HG03342 (cell line): ENCODE measurements at regions not wholly inside any gene's neighbourhood (a gene's known extent, or its start where the extent isn't known, plus 50 kb on each side); places are given as distances from the start of the nearest gene placed in this dataset.

Source experiments
- ATAC-seq: cut with Tn5 transposase; IDR thresholded peaks from one replicate; pipeline ENCODE4 v1.9.1; 2021; ENCODE audit warnings: mild to moderate bottlenecking, moderate library complexity; ENCODE audit not compliant: unreplicated experiment

DNA sequence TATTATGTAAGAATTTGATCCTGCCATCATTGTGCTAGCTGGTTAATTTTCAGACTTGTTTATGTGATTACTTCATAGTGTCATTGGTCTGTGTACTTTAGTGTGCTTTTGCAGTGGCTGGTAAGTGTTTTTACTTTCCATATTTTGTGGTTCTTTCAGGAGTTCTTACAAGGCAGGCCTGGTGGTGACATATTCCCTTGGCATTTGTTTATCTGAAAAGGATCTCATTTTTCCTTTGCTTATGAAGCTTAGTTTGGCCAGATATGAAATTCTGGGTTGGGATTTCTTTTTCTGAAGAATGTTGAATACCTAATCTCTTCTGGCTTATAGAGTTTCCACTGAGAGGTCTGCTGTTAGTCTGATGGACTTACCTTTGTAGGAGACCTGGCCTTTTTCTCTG, 72.8 kb upstream of the MC4R start:
- ATAC-seq = no peak

DNA sequence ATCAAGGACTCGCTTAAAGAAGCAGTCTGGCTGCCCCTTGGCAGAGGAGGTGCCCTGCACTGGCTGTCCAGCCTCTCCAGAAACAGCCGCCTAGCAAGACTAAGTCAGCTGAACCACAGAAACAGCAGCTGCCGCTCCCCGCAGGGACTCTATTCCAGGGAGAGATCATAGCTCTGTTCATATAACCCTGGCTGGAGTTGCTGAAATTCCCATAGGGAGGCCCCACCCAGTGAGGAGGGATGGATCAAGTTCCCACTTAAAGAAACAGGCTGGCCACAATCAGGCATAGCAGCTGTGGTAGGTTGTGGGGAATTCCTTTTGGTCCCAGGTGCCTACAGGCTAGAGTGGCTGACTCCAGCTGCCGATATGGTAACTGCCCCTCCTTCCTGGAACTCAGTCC, 74.2 kb upstream of the MC4R start:
- no peak for ATAC-seq

DNA sequence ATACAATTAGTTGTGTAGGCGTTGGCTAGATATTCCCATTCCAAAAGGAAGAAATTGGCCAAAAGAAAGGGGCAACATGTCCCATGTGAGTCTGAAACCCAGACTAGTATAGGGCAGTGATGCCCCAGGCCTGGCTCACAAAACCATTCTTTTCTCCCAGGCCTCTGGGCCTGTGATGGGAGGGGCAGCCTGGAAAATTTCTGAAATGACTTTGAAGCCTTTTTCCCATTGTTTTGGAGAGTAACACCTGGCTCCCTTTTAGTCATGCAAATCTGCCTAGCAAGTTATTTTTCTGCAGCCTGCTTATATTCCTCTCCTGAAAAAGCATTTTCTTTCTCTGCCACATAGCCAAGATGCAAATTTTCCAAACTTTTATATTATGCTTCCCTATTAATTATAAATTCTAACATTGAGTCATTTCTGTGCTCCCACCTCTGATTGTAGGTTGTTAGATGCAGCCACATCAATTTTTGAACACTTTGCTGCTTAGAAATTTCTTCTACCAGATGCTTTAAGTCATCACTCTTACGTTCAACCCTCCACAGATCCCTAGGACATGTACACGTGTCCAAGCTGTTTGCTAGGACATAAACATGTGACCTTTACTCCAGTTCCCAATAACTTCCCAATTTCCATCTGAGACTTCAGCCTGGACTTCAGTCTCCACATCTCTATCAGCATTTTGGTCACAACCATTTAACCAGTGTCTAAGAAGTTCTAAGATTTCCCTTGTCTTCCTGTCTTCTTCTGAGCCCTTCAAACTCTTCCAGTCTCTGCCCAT, 76.1 kb upstream of the MC4R start:
- ATAC-seq = no peak

DNA sequence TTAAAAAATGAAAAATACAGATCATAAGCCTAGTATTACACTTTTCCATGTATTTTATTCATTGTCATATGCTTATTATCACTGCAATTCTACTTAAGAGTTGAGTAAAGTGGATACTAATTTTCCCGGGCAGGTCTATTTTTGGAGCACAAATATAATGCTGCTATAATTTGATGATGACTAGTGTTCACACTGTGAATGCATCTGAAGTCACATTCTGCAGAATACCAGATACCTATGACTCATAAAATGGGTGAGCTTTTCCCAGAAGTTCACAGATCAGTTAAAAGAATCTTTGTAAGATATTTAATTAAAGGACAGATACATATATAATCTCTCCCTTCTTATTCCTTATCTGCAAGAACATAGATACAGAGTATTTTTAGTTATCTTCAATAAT, 79.8 kb upstream of the MC4R start:
- no peak for ATAC-seq

DNA sequence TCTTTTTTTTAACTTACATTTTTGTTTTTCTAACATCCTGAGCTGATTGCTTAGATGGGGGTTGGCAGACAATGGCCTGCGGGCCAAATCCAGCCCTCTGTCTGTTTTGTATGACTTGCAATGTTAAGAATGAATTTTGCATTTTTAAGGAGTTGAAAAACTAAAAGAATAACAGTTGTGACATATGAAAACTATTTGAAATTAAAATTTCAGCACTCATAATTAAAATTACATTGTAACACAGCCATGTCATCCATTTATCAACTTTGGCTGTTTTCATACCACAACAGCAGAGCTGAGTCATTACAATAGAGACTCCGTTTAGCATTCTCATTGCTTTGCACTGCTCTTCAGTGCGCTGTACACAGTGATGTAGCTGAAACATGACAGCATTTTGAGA, 94.1 kb upstream of the MC4R start:
- no peak for ATAC-seq

DNA sequence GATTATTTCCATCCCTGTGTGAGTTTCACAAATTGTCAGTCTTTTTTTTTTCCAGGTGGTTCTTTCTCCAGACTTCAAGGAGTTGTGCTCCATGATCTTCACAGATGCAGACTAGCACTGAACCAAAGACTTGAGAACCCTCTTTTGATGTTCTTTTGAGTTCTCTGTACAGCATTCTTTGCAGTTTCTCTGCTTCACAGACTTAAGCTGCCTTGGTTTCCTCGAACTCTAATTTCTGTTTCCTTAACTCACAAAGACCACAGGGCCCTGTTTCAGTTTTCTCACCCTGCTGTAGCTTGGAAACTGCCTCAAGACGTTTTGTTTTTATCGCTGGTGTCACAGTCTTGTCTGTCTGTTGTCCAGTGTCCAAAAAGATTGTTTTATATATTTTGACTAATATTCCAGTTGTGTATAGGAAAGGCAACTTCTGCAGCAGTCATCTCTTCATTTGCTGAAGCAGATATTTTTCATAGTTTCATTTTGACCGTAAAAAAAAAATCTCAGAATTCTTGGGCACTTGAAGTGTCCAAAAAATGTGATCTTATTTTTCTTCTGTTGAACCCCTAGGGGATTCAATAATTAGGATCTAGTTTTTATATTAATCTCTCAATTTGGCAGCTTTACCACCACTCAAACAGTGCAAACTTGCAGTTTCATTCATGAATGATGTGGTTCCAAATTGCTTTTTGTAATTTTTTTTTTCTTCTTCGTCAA, 97.0 kb upstream of the MC4R start:
- no peak for ATAC-seq

DNA sequence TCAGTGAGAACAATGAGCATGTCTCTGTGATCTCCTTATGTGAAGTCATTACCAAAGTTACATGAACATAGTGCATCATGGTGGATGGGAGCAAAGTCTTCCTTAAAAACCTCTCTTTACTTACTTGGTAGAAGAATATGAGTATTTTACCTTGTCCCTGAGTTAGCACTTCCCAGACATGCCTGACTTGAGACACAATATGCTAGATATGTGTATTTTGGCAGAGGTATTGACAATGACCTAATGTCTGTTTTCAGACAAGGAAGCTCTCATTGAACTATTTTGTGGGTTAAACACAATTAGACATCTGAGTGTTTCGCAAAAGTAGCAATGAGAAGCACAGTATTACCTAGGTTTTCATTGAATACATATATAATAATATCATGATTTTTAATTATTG, 99.1 kb upstream of the MC4R start:
- no peak for ATAC-seq

DNA sequence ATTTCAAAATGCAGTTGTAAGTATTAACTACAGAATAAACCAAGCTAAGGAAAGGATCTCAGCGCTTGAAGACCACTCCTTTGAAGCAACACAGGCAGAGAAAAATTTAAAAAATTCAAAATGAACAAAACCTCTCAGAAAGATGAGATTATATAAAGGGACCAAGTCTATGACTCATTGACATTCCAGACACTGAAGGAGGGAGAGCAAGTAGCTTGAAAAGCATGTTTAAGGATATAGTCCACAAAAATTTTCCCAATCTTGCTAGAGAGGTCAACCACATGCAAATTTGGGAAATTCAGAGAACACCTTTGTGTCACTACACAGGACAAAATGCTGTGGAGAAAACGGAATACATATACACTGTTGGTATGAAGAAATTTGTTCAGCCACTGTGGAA, 112.6 kb upstream of the MC4R start:
- no peak for ATAC-seq

DNA sequence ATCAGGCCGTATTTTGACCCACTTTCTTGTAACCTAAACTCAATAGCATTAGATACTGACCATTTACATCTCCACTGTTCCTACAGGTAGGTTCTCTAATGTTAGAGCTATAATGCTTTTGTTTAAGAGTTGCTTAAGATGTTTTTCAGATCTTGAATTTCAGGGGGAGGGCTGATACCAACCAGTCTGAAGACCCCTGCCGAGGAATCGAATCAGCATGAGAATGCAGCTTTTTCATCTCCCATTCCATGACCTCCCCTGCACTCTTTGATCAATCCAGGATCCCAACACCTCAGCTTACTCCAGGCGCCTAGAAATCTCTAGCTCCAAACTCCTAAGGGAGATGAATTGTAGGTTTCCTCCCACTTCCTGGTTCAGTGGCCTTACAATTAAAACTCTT, 120.5 kb upstream of the MC4R start:
- ATAC-seq = no peak

DNA sequence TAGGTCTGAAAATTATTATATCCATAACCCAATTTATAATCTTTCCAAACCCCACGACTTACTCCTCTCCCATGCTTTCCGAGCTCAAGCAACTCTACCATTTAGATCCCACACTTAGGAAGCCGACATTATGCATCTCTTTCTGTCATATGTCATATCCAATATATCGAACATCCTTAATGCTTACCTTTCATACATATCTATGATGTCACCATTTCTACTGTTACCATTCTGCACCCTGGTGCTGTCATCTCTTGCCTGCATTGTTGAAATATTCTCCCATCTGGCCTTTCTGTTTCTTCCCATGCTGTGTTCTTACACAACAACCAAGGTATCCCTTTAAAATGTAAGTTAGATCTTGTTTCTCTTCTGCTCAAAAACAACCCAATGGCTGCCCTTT, 127.1 kb upstream of the MC4R start:
- no peak for ATAC-seq

DNA sequence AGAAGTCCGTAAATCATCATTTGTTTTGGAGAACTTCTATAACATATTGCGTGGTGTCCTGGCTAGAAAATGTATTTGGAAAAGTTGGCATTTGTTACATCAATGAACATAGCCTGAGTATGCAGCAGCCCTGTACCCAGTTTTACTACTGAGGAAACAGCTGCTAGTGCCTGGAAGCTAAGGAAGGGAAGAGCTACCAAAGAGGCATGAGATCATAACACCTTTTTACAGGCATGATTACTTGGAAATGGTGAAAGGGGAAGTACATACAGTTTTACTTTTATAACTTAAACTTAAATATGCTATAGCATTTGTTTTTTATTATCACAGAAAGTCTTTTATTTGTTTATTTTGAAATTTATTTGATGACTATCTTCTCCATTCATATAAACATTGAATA, 128.4 kb upstream of the MC4R start:
- no peak for ATAC-seq

DNA sequence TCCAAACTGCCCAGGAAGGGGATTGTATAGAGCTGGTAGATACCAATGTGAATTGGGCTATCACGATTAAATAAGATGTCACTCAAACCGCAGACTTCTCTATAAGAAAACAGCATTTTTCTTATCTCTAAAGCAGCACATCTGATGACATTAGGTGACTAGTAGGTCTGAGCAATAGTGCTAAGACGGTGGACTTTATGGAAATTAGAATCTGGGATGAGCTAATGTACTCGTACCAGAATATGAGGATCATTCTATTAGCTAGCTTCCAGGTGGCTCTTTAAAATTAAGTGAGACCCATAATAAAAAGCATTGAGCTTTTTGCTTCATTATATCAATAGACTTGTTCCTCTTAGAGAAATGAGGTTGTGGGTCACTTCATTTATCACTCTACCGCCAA, 130.0 kb upstream of the MC4R start:
- no peak for ATAC-seq

DNA sequence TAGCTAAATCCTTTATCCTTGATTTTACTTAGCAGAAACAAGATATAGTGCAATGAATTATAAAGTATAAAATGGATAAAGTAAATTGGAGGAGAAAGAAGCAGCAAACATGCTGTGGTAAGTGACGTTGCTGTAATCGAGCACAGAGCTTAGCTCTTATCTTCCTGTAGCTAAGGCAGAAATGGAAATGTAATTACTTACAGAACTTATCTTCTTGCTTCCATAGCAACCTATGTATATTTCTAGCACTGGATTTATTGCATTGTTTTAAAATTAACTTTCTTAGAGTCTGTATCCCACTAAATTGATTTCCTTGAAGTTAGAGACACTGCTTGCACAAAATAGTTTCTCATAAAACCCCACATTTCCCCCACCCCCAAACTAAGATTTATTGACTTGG, 130.6 kb upstream of the MC4R start:
- no peak for ATAC-seq

DNA sequence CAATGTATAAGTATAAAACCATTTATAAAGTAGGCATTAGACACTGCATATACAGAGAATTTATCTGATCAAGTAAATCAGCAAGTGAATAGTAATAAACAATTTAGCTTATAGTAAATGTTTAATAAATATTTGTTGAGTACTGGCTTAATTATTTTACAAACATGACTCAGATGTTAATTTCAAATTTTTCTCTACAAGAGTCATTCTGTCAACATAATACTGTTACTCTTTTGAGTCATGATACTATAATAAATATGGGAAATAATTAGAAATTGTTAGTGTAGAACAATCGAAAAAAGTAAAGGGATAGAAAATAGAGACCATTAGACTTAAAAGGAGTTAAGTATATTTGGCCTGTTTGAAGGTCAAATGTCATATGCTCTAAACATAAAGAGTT, 133.6 kb upstream of the MC4R start:
- no peak for ATAC-seq

DNA sequence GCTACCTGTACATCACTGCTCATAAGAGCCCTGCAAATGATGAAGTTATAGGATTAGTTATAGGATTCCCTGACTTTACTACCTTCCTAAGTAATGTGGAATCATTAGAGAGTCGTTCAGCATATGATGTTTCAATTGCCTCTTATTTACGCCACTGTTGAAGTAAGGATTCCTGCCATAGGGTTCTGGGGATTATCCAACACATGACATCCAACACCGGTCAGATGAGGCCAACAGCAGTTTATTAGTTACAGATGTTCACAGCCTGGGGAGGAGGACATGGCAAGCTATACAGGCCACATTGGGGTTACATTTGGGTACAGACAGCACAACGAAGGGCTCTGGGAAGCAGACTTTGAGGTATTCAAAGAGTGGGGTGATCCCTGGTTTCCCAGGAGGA, 134.1 kb upstream of the MC4R start:
- no peak for ATAC-seq

DNA sequence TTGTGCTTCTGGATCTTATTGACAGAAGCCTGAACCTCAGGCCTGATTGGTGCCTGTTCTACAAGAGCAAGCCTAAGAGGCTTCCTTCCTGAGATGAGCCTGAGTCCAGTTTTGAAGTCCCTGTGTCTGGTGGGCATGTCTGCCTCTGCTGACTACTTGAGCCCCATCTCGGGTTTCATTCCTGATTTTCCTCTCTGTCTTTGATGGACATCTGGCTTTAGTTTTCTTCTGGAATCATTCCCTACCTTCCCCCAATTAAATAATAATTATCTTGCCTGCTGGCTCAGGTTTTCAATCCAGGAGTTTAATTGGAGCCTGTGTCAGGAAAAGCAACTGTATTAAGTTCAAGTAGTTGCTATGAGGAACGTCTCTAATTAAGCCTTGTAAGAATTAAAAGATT, 135.5 kb upstream of the MC4R start:
- ATAC-seq = no peak

DNA sequence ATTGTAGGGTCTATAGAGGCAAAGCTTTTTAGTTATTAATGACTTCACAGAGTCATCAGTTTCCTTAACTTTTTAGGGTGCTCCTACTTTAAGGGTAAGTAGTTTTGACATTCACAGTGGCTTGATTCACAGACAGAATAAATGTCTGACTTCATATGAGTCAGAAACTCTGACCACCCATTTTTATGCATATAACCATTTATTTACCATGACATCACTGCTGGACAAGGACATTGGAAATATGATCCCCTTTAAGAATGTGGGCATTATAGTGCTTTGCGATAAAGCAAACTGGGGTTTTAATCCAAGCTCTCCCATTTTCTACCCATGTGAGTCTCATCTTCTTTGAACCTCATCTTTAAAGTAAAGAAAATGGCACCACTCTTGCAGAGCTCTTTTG, 162.0 kb upstream of the MC4R start:
- no peak for ATAC-seq

DNA sequence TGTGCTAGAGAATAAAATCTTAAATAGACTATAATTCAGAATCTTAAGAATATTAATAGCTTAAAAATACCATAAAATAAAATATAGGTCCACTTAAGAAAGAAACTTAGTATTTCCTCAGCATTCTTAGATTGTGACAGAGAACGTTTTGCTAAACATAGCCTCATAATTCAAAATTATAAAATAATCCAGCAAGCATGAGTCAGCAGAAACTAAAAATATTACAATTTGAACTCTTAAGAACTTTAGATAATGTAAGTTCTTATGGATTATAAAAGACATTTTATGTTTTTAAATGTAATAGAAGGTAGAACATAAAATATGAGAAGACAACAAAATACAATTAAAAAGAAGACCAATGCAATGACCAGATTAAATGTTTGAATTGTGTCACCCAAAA, 164.5 kb upstream of the MC4R start:
- no peak for ATAC-seq

DNA sequence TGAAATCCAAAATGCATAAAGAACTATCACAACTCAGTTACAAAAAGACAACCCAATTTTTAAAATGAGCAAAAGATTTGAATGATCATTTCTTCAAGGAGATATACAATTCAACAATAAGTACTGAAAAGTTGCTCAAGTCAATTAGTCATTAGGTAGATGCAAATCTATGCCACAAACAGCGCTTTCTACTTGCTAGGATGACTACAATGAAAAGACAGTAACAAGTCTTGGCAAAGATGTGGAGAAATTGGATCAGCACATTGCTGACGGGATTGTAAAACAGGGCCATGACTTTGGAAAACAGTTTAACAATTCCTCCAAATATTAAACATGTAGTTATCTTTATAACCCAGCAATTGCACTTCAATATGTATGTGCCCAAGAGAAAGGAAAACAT, 166.3 kb upstream of the MC4R start:
- no peak for ATAC-seq

DNA sequence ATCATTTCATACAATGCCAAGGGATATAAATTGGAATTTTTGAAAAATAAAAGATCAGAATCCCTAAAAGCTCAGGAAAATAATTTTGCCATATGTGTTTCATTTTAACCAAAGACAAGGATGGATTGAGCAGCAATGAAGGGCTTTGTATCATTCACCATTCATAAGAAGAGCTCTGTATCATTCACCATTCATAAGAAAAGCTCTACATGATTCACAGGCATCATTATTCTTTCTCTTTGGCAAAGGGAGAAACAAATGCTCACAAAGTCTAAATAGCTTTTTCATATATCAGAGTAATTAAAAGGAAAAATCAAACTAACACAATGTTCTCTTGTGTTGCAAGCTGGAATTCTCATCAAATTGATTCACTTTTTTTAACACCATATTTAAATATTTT, 169.1 kb upstream of the MC4R start:
- ATAC-seq = no peak

DNA sequence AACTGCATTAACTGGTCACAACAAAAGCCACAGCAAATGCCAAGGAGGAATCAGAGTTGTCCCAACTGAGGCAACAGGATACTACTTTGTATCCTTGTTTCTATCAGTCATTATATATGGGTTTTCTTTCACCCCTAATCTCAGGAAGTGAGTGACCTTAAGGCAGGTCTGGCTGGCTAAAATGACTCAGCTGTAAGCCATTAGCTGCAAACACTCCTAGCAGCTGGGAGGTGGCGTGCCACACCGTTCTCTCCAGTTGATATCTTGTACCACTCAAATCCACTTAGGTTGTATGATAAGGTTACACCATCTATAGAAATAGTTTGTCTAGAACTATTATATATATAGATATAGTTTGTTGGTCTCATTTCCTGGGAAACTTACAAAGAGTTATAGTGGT, 171.1 kb upstream of the MC4R start:
- ATAC-seq = no peak

DNA sequence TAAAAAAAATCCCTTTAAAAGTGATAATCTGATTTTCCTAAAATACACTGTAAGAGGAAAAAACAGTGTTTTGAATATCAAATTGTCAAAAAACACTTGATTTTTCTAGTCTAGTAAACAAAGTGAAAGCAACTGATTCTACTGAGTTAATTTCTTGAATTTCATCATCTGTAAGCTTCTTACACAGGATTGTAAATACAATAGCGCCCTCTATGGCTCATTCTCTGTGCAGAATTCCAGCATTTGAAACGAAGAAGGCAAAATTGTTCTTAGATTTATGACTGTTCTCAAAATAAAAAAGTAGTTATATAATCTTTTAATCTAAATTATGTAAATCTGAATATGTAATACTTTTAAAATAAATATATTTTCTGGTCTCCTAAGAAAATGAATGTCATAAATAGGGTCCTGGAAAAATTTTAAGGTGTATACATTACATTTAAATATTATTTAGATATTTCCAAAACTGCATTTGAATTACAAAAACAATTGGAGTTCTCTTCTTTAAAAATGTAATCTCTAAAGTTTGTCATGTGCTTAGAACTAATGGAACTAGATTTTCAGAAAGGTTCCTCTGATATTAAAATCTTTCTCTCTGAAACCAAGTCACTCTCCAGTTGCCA, 176.9 kb upstream of the MC4R start:
- ATAC-seq = no peak
